ENCODE measurements at regions not wholly inside any gene's neighbourhood (a gene's known extent, or its start where the extent isn't known, plus 50 kb on each side); places are given as distances from the start of the nearest gene placed in this dataset.

GRCh38 chr20:58026361-58026760 lies 202.1 kb downstream of the ANKRD60 start:
- Histone ChIP-seq H3K79me2 (ENCODE audit: insufficient read depth, low read length) (no peaks in the 10 kb centered on the region), H2AFZ (ENCODE audit: low read depth, low read length, poor library complexity, severe bottlenecking) (no peak overlapping the region), H3K27ac (ENCODE audit: low read depth, low read length) (no peak overlapping the region), H3K9ac (ENCODE audit: low read length) (no peak overlapping the region), H4K20me1 (ENCODE audit: insufficient read depth) (no peaks in the 10 kb centered on the region), H3K36me3 (ENCODE audit: control insufficient read depth in 1 of 2, insufficient read depth in 2 of 2, low read length in 2 of 2) (no peaks in the 10 kb centered on the region), H3K4me3 (replicated peaks in 1 of 2; ENCODE audit: low read depth in 1 of 2, low read length in 2 of 2) (no peak overlapping the region), H3K27me3 (ENCODE audit: insufficient read depth, low read length) (peaks cover 48% of the 10 kb centered on the region), H3K9me3 (ENCODE audit: control insufficient read depth in 1 of 2, insufficient read depth in 1 of 2, low read depth in 1 of 2, low read length in 2 of 2) (no peaks in the 10 kb centered on the region), H3K4me2 (ENCODE audit: low read length) (no peak overlapping the region), H3K4me1 (ENCODE audit: control insufficient read depth in 1 of 2, insufficient read depth in 2 of 2, low read length in 2 of 2) (no peaks in the 10 kb centered on the region; a peak in 1 of 4 replicates), H3K9me2 (ENCODE audit: insufficient read depth) (no peaks in the 10 kb centered on the region)
- DNase-seq (ENCODE audit: low read depth, low spot score) (no peak), ATAC-seq (no peak)
- ChIA-PET RAD21 (ENCODE audit: low non-redundant PET in 1 of 2, low total read pairs in 2 of 2, uncharacterized antibody in 2 of 2, unreplicated experiment in 2 of 2) (no interaction called here), CTCF (no interaction called here), POLR2A (no interaction called here)
- intact Hi-C loops (cut with micrococcal nuclease) = loop anchor here (5.0 kb wide), 1 partner anchor 374 kb away; no protein-coding TSS in a partner anchor
- BruUV-seq (replicated peaks) = no TSS peak
- no peak for TF ChIP-seq ELF1 (IDR thresholded peaks at IDR 0.05; ENCODE audit: borderline replicate concordance, low read depth)

DNA sequence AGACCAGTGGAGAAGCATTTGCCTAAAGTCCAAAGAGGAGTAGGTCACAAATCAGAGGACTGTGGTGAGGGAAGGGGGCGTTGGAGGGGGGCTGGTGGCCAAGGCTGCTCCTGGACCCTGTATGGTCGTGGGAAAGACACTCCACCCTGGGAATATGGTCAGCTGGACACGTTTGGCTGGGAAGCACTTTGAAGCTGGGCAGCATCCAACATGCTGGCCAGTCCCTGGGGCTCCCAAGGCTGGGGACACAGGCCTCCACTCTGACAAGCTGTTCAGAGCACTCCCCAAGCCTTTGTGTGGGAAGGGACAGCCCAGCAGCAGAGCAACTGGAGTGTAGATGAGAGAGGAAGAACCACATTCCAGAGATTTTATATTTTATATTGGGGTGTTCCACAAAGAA lies 203.2 kb downstream of the ANKRD60 start:
- POLR2A ChIA-PET = no interaction called here
- no peak for ATAC-seq
- CTCF ChIA-PET = no interaction called here
- Histone ChIP-seq H4K20me1 (ENCODE audit: insufficient read depth) (no peaks in the 10 kb centered on the region), H3K79me2 (ENCODE audit: insufficient read depth, low read length) (no peaks in the 10 kb centered on the region), H3K36me3 (ENCODE audit: control insufficient read depth in 1 of 2, insufficient read depth in 2 of 2, low read length in 2 of 2) (no peaks in the 10 kb centered on the region), H3K4me1 (ENCODE audit: control insufficient read depth in 1 of 2, insufficient read depth in 2 of 2, low read length in 2 of 2) (no peaks in the 10 kb centered on the region; a peak in 1 of 4 replicates), H3K9me2 (ENCODE audit: insufficient read depth) (no peaks in the 10 kb centered on the region), H3K27ac (ENCODE audit: low read depth, low read length) (no peak overlapping the region), H3K9me3 (ENCODE audit: control insufficient read depth in 1 of 2, insufficient read depth in 1 of 2, low read depth in 1 of 2, low read length in 2 of 2) (no peaks in the 10 kb centered on the region), H2AFZ (ENCODE audit: low read depth, low read length, poor library complexity, severe bottlenecking) (no peak overlapping the region), H3K27me3 (ENCODE audit: insufficient read depth, low read length) (peaks cover 43% of the 10 kb centered on the region), H3K9ac (ENCODE audit: low read length) (no peak overlapping the region), H3K4me2 (ENCODE audit: low read length) (no peak overlapping the region), H3K4me3 (replicated peaks in 1 of 2; ENCODE audit: low read depth in 1 of 2, low read length in 2 of 2) (no peak overlapping the region)
- intact Hi-C loops (cut with micrococcal nuclease) = loop anchor here (5.0 kb wide), 1 partner anchor 373 kb away; no protein-coding TSS in a partner anchor
- TF ChIP-seq EZH2phosphoT487 (IDR thresholded peaks at IDR 0.05; ENCODE audit: borderline replicate concordance) (no peak), SP1 (IDR thresholded peaks at IDR 0.05; ENCODE audit: low read depth) (no peak), RAD21 (IDR thresholded peaks at IDR 0.05; ENCODE audit: low read depth) (no peak), JUND (IDR thresholded peaks at IDR 0.05) (no peak), EZH2 (IDR thresholded peaks at IDR 0.05) (no peak)
- TF ChIP-seq, protein P1, sequence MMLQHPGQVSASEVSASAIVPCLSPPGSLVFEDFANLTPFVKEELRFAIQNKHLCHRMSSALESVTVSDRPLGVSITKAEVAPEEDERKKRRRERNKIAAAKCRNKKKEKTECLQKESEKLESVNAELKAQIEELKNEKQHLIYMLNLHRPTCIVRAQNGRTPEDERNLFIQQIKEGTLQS (IDR thresholded peaks at IDR 0.05) = no peak
- no TSS peak for BruUV-seq (replicated peaks)
- DNase-seq (ENCODE audit: low read depth, low spot score) = no peak
- RAD21 ChIA-PET (ENCODE audit: low non-redundant PET in 1 of 2, low total read pairs in 2 of 2, uncharacterized antibody in 2 of 2, unreplicated experiment in 2 of 2) = no interaction called here

All from HCT116 (cell line).